HepG2 (cell line): ENCODE measurements at regions not wholly inside any gene's neighbourhood (a gene's known extent, or its start where the extent isn't known, plus 50 kb on each side); places are given as distances from the start of the nearest gene placed in this dataset.

Experiments used
- ATAC-seq: fragments of 200-7000 bp; cut with Tn5 transposase; 3 replicates; pipeline ENCODE4 v1.9.1; 2020; ENCODE audit warnings: mild to moderate bottlenecking, moderate library complexity
- BruUV-seq: library from RNA; stranded (reverse); fragments of 400-500 nt; replicated peaks from 2 replicates; lab custom pipeline; 2021; lab: Mats Ljungman, UMichigan
- CTCF ChIA-PET: fragments of 300-600 bp; formaldehyde crosslinking; extraction: SDS; loops from one replicate; lab custom pipeline; 2021; ENCODE audit warnings: low total read pairs, inconsistent platforms, low intra/inter-chr PET ratio; lab: Yijun Ruan, JAX
- POLR2A ChIA-PET: fragments of 350-600 bp; sonication (Branson Sonifier 250); formaldehyde crosslinking; loops from one replicate; lab custom pipeline; 2020; ENCODE audit warnings: antibody characterized with exemption, inconsistent platforms; lab: Yijun Ruan, JAX
- DNase-seq: peaks from one replicate; pipeline ENCODE4 v3.0.0-alpha.2; 2015; ENCODE audit warnings: low spot score
- FAIRE-seq: peaks from 3 replicates; lab custom pipeline; 2011; peaks lifted over from hg19 to GRCh38; lab: Jason Lieb, UNC
- H2AFZ ChIP-seq: one replicate; pipeline ENCODE4 v1.6.1; 2011; ENCODE audit warnings: low read length, inconsistent platforms
- H3K27ac ChIP-seq: fragments of 300-600 bp; 3 replicates; pipeline ENCODE4 v1.8.0; 2011; ENCODE audit warnings: mixed run types, mild to moderate bottlenecking, mixed read lengths, low read length, inconsistent platforms; ENCODE audit not compliant: insufficient read depth; ENCODE audit errors: extremely low read length
- H3K27me3 ChIP-seq, 2 experiments: fragments of 200-600 bp in 1 of 2; 2 replicates in 1 of 2; 3 replicates in 1 of 2; pipeline versions ENCODE4 v1.6.0 to v1.8.0; 2011; ENCODE audit warnings: low read length in 2 of 2, mild to moderate bottlenecking in 2 of 2, moderate library complexity in 2 of 2, inconsistent platforms in 1 of 2; ENCODE audit not compliant: insufficient read depth in 2 of 2, control insufficient read depth in 1 of 2
- H3K36me3 ChIP-seq, 2 experiments: fragments of 200-600 bp in 1 of 2; replicated peaks in 1 of 2; 2 replicates in 1 of 2; 3 replicates in 1 of 2; pipeline versions ENCODE4 v1.5.1 to v1.8.0; 2011; ENCODE audit warnings: low read length in 2 of 2, inconsistent platforms in 1 of 2; ENCODE audit not compliant: insufficient read depth in 2 of 2, control insufficient read depth in 1 of 2
- H3K4me1 ChIP-seq: 2 replicates; pipeline ENCODE4 v1.5.1; 2012; ENCODE audit warnings: low read length, inconsistent platforms; ENCODE audit not compliant: insufficient read depth
- H3K4me2 ChIP-seq: 2 replicates; pipeline ENCODE4 v1.6.0; 2011; ENCODE audit warnings: low read depth, low read length, inconsistent platforms
- H3K4me3 ChIP-seq, 3 experiments: fragments of 200-600 bp in 1 of 3; sonication (generic), shearing (Covaris generic) in 1 of 3; replicated peaks in 1 of 3; 2 replicates each; pipeline ENCODE4 v1.5.1; 2011 to 2016; ENCODE audit warnings: low read length in 3 of 3, inconsistent platforms in 2 of 3, low read depth in 2 of 3, mild to moderate bottlenecking in 2 of 3, control low read depth in 1 of 3, mixed read lengths in 1 of 3; ENCODE audit not compliant: insufficient read depth in 1 of 3
- H3K79me2 ChIP-seq: one replicate; pipeline ENCODE4 v1.6.1; 2011; ENCODE audit warnings: low read length, inconsistent platforms; ENCODE audit not compliant: insufficient read depth
- H3K9ac ChIP-seq: 2 replicates; pipeline ENCODE4 v1.6.0; 2011; ENCODE audit warnings: mild to moderate bottlenecking, low read depth, low read length, inconsistent platforms; ENCODE audit not compliant: insufficient read depth
- H3K9me3 ChIP-seq: 2 replicates; pipeline ENCODE4 v1.5.1; 2012; ENCODE audit warnings: mild to moderate bottlenecking, low read length
- H4K20me1 ChIP-seq: 2 replicates; pipeline ENCODE4 v1.6.0; 2011; ENCODE audit warnings: inconsistent platforms, mild to moderate bottlenecking, low read length, moderate library complexity; ENCODE audit not compliant: insufficient read depth
- IRX3 ChIP-seq: sonication (generic); formaldehyde crosslinking; IDR thresholded peaks from 2 replicates; pipeline ENCODE4 v1.8.1; 2023; ENCODE audit warnings: mild to moderate bottlenecking, low read depth, missing genetic modification reagents, borderline replicate concordance
- MEF2D ChIP-seq: sonication (generic); formaldehyde crosslinking; IDR thresholded peaks from 2 replicates; pipeline ENCODE4 v1.5.1; 2020; ENCODE audit warnings: mild to moderate bottlenecking, missing genetic modification reagents
- MXD4 ChIP-seq: IDR thresholded peaks from 2 replicates; pipeline ENCODE4 v1.6.1; 2016; ENCODE audit warnings: mild to moderate bottlenecking, missing biosample characterization, missing genetic modification reagents
- PITX1 ChIP-seq: sonication (generic); formaldehyde crosslinking; IDR thresholded peaks from 2 replicates; pipeline ENCODE4 v1.5.1; 2020; ENCODE audit warnings: mild to moderate bottlenecking, missing genetic modification reagents
- RFX1 ChIP-seq: fragments of 450-650 bp; IDR thresholded peaks from 2 replicates; pipeline ENCODE4 v1.6.1; 2017
- THYN1 ChIP-seq: sonication (generic); formaldehyde crosslinking; IDR thresholded peaks from 2 replicates; pipeline ENCODE4 v1.8.1; 2023; ENCODE audit warnings: low read depth, mild to moderate bottlenecking, moderate library complexity, missing genetic modification reagents, borderline replicate concordance
- ZNF296 ChIP-seq: sonication (generic); formaldehyde crosslinking; conservative IDR thresholded peaks from 2 replicates; pipeline ENCODE4 v1.5.0; 2020; ENCODE audit warnings: mild to moderate bottlenecking, missing genetic modification reagents
- ZNF44 ChIP-seq: sonication (generic); formaldehyde crosslinking; IDR thresholded peaks from 2 replicates; pipeline ENCODE4 v1.5.1; 2020; ENCODE audit warnings: mild to moderate bottlenecking, missing genetic modification reagents
- ZNF496 ChIP-seq: sonication (generic); formaldehyde crosslinking; IDR thresholded peaks from 2 replicates; pipeline ENCODE4 v1.8.1; 2023; ENCODE audit warnings: mild to moderate bottlenecking, moderate library complexity, missing genetic modification reagents; ENCODE audit not compliant: insufficient replicate concordance
- ZNF660 ChIP-seq: sonication (generic); formaldehyde crosslinking; IDR thresholded peaks from 2 replicates; pipeline ENCODE4 v1.5.1; 2020; ENCODE audit warnings: mild to moderate bottlenecking, low read depth, missing genetic modification reagents, borderline replicate concordance
- ZNF768 ChIP-seq: sonication (generic); formaldehyde crosslinking; IDR thresholded peaks from 2 replicates; pipeline ENCODE4 v1.4.0; 2020; ENCODE audit warnings: missing genetic modification reagents
- ZZZ3 ChIP-seq: sonication (generic); formaldehyde crosslinking; IDR thresholded peaks from 2 replicates; pipeline ENCODE4 v1.4.0; 2020; ENCODE audit warnings: missing genetic modification reagents, mild to moderate bottlenecking, borderline replicate concordance
- WGBS: methylation state at CpG from one replicate; pipeline ENCODE4 v1.1.6; 2017; ENCODE audit warnings: low lambda C conversion rate; 5-methylcytosine and 5-hydroxymethylcytosine counted together
- in situ Hi-C: cut with HindIII; loops from 2 replicates; pipeline ENCODE4 v1.10.0; 2017; ENCODE audit warnings: low pct_unique_long_range_greater_than_20kb; ENCODE audit not compliant: extremely low pct_ligation_motif_present
- intact Hi-C: fragments of 100-400 bp; cut with micrococcal nuclease; formaldehyde crosslinking; loops from one replicate; pipeline ENCODE4 v1.10.0; 2022; ENCODE audit not compliant: unreplicated experiment
- TF ChIP-seq, protein P1 (sequence below): sonication (generic); formaldehyde crosslinking; IDR thresholded peaks from 2 replicates; pipeline ENCODE4 v1.5.0; 2020; ENCODE audit warnings: missing genetic modification reagents

DNA sequence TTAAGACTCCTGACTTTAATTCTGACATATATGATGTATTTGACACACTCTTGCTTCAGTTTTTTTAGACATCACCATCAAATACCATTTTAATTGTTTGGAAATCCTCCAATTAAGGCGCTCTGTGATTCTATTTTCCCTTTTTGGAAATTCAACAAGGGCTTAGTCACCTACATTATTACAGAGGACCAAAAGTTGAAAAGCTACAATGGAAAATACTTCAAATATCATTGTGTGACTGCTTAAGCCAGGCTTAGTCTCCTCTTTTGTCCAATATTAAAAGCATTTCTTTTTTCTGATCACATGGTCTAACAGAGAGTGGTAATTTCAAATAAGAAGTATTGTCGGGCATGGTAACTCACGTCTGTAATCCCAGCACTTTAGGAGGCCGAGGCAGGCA, 160.3 kb downstream of the CEMIP2 start:
- ATAC-seq (no peak), FAIRE-seq (no peak), DNase-seq (no peak)
- no peaks in the 10 kb centered on the region for H3K27me3 ChIP-seq
- in situ Hi-C loops (no loop called here), intact Hi-C loops (no loop called here)
- H3K9me3 ChIP-seq = peaks cover 10% of the 10 kb centered on the region
- no peak for TF ChIP-seq IRX3
- no peak for TF ChIP-seq ZNF496 (CRISPR knock-in tag)
- TF ChIP-seq ZNF660 (CRISPR knock-in tag) = no peak
- no peak for TF ChIP-seq THYN1
- TF ChIP-seq, protein P1, sequence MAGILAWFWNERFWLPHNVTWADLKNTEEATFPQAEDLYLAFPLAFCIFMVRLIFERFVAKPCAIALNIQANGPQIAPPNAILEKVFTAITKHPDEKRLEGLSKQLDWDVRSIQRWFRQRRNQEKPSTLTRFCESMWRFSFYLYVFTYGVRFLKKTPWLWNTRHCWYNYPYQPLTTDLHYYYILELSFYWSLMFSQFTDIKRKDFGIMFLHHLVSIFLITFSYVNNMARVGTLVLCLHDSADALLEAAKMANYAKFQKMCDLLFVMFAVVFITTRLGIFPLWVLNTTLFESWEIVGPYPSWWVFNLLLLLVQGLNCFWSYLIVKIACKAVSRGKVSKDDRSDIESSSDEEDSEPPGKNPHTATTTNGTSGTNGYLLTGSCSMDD = no peak
- no peaks in the 10 kb centered on the region for H3K36me3 ChIP-seq
- peaks cover 23% of the 10 kb centered on the region for H3K4me1 ChIP-seq
- no peaks in the 10 kb centered on the region for H4K20me1 ChIP-seq
- H3K4me2 ChIP-seq = no peak overlapping the region
- BruUV-seq = no TSS peak
- ChIA-PET CTCF (no interaction called here), POLR2A (no interaction called here)
- WGBS = 61% methylated on average over 4 of the region's 4 CpGs
- H3K9ac ChIP-seq = no peak overlapping the region
- H2AFZ ChIP-seq = no peak overlapping the region
- no peaks in the 10 kb centered on the region for H3K79me2 ChIP-seq
- no peak overlapping the region for H3K4me3 ChIP-seq
- H3K27ac ChIP-seq = no peak overlapping the region

DNA sequence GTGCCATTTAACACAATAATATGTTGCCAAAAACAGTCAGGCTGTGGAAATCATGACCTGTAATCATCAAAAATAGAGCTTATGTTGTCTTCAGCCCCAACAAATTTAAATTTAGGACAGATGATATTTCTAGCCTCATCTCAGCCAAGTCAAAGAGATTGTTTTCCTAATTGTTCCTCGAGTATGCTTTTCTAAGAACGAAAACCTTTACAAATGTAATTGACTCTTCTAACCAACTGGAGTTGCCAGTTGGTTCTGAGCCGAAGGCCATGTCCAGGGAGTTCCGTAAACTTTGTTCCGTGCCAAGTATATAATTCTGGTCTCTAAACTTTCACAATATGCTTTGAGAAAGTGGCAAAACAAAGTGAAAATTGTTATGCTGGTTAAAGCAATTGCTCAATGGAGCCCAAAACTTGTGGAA, 160.8 kb downstream of the CEMIP2 start:
- ChIA-PET POLR2A (no interaction called here), CTCF (no interaction called here)
- no peak overlapping the region for H2AFZ ChIP-seq
- no peaks in the 10 kb centered on the region for H3K79me2 ChIP-seq
- no peaks in the 10 kb centered on the region for H3K27me3 ChIP-seq
- BruUV-seq = no TSS peak
- H3K36me3 ChIP-seq = no peaks in the 10 kb centered on the region
- intact Hi-C loops = no loop called here
- DNase-seq (no peak), ATAC-seq (no peak), FAIRE-seq (no peak)
- peaks cover 10% of the 10 kb centered on the region for H3K9me3 ChIP-seq
- WGBS = 71% methylated on average over 5 of the region's 5 CpGs
- H3K4me2 ChIP-seq = no peak overlapping the region
- in situ Hi-C loops = no loop called here
- no peak overlapping the region for H3K9ac ChIP-seq
- H3K4me3 ChIP-seq = no peak overlapping the region
- H3K27ac ChIP-seq = no peak overlapping the region
- no peak for TF ChIP-seq MEF2D (CRISPR knock-in tag)
- no peak for TF ChIP-seq PITX1 (CRISPR knock-in tag)
- no peak for TF ChIP-seq RFX1
- no peak for TF ChIP-seq MXD4
- TF ChIP-seq ZNF296 (CRISPR knock-in tag) = no peak
- no peak for TF ChIP-seq ZNF768 (CRISPR knock-in tag)
- TF ChIP-seq ZZZ3 = no peak
- TF ChIP-seq ZNF44 (CRISPR knock-in tag) = no peak
- H3K4me1 ChIP-seq = peaks cover 18% of the 10 kb centered on the region
- H4K20me1 ChIP-seq = no peaks in the 10 kb centered on the region
